Dedifferentiated amniotic fluid mesenchymal stem cell (primary cell): ENCODE measurements at regions not wholly inside any gene's neighbourhood (a gene's known extent, or its start where the extent isn't known, plus 50 kb on each side); places are given as distances from the start of the nearest gene placed in this dataset.
"Not testable (repeated sequence)": the region's sequence is repeated elsewhere in the genome, so short reads cannot be mapped to it uniquely, and the experiment has no call there.

Experiments
- DNase-seq: peaks from one replicate; pipeline ENCODE4 v3.0.0-alpha.2; 2016; ENCODE audit errors: extremely low spot score

DNA sequence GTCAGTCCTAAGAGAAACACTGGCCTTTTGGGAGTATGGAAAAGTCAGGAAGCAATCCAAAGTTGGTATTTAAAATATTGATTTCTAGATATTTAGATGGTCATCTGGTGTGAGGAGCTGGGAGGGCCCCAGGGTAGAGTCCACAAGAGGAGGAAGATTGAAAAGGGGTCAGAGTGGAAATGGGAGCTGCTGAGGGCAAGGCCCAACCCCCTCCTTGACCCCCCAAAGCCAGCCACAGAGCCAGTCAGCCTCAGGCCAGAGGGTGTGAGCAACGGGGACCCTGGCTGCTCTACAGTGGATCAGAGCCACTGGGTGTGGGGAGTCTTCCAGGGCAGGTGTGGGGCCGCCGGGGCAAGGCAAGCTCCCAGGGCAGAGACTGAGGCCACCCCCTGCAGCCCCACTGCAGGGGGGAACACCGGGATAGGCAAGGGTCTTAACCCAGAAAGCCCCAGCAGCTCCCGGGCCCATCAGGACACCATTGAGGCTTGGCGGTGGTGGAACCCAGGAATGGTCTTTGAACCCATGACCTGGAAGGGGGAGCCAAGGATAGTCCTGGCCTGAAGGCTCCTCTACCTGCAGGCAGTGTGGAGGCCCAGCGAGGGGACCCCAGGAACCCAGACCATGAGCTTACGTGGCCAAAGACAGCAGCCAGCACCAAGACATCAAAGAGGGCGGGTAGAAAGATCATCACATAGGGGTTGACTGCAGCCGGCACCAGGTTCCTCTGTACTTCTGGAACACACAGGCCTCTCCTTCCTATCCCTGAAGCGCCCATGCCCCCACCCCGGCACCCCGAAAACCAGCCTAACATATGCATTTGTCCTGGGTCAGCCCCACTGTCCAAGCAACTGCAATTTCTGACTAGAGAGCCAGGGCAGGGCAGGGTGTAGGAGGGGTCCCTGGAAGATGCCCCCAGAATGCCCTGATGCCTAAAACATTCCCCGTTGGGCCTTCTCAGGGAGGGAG, 51.3 kb upstream of the CSPG4 start:
- DNase-seq = not testable (repeated sequence)

DNA sequence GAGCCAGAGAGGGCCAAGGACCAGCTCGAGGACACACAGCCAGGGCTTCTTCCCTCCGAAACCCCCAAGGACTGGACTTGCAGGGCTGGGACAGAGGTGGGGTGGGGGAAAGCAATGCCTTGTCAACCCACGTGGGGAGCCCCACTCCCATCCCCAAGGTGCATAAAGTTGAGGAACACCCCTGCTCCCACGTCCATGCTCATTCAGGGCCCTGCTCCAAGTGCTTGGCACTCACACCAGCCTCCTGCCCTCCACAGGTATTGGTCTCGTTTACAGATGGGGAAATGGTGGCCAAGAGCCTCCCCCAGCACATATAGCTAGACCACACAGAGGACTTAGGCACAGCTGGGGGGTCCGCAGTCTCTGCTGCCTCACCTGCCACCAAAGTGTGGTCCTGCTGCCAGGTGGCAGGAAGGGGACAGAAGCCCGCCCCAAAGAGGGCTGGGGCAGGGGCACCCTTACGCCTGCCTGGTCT, 50.5 kb upstream of the CSPG4 start:
- DNase-seq = no peak
